Karpas-422 (cell line): ENCODE measurements at regions not wholly inside any gene's neighbourhood (a gene's known extent, or its start where the extent isn't known, plus 50 kb on each side); places are given as distances from the start of the nearest gene placed in this dataset.
A peak's percentile ranks its signal among the peaks of the same experiment; 100 is the strongest.
"Not testable (repeated sequence)": the region's sequence is repeated elsewhere in the genome, so short reads cannot be mapped to it uniquely, and the experiment has no call there.

Experiments
- DNase-seq: peaks from one replicate; pipeline ENCODE4 v3.0.0-alpha.2; 2015
- H2AFZ ChIP-seq: fragments of 200-600 bp; sonication (generic); 2 replicates; pipeline ENCODE4 v1.6.1; 2014; ENCODE audit warnings: antibody characterized with exemption, low read length, mixed read lengths
- H3K27ac ChIP-seq: fragments of 200-600 bp; sonication (generic); 2 replicates; pipeline ENCODE4 v1.5.1; 2014; ENCODE audit warnings: mild to moderate bottlenecking, low read length, moderate library complexity
- H3K27me3 ChIP-seq: fragments of 200-600 bp; sonication (generic); 2 replicates; pipeline ENCODE4 v1.6.1; 2014; ENCODE audit warnings: low read length, mixed read lengths
- H3K36me3 ChIP-seq: fragments of 200-600 bp; sonication (generic); 2 replicates; pipeline ENCODE4 v1.6.1; 2014; ENCODE audit warnings: low read length, mixed read lengths; ENCODE audit not compliant: insufficient read depth
- H3K4me1 ChIP-seq: fragments of 200-600 bp; sonication (generic); 2 replicates; pipeline ENCODE4 v1.6.1; 2014; ENCODE audit warnings: mild to moderate bottlenecking, low read length, mixed read lengths
- H3K4me2 ChIP-seq: fragments of 200-600 bp; sonication (generic); 2 replicates; pipeline ENCODE4 v1.6.1; 2014; ENCODE audit warnings: low read length, low read depth, mild to moderate bottlenecking; ENCODE audit not compliant: poor library complexity, severe bottlenecking
- H3K4me3 ChIP-seq: fragments of 200-600 bp; sonication (generic); 2 replicates; pipeline ENCODE4 v1.5.1; 2014; ENCODE audit warnings: mild to moderate bottlenecking, antibody characterized with exemption, low read length, mixed read lengths
- H3K79me2 ChIP-seq: fragments of 200-600 bp; sonication (generic); 2 replicates; pipeline ENCODE4 v1.6.1; 2014; ENCODE audit warnings: mild to moderate bottlenecking, low read length, mixed read lengths
- H3K9ac ChIP-seq: fragments of 200-600 bp; sonication (generic); 2 replicates; pipeline ENCODE4 v1.6.0; 2014; ENCODE audit warnings: low read length
- H3K9me2 ChIP-seq: fragments of 200-600 bp; sonication (generic), shearing (Covaris generic); replicated peaks from 2 replicates; pipeline ENCODE4 v1.6.0; 2014; ENCODE audit warnings: mild to moderate bottlenecking, low read length, moderate library complexity; ENCODE audit not compliant: insufficient read depth
- H3K9me3 ChIP-seq: fragments of 300-700, 200-600 bp; sonication (generic); 2 replicates; pipeline ENCODE4 v1.6.1; 2014; ENCODE audit warnings: low read length, mixed read lengths
- H4K20me1 ChIP-seq: fragments of 200-600 bp; sonication (generic); 2 replicates; pipeline ENCODE4 v1.6.1; 2014; ENCODE audit warnings: mild to moderate bottlenecking, antibody characterized with exemption, low read length, low read depth; ENCODE audit not compliant: insufficient read depth

DNA sequence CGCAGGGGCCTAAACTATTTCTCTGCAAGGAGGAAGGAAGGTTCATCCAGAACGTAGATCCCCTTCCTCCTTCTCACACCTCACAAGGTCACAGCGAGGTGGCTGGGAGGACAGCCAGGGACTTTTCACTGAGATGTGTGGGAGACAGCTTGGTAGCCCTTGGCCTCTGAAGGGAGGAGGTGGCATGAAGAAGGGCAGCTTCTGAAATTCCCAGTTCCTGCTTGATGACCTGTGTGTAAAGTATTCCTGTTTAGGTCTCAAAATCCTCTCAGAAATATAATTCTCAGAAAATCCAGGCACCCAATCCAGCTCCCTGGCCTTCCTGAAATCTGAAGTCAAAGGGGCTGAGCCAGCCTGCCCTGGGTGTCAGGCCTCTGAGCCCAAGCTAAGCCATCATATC is 84.9 kb upstream of the ALDH3B2 start:
- not testable (repeated sequence) for H3K27me3 ChIP-seq, H3K9me3 ChIP-seq, H3K9me2 ChIP-seq, H3K4me3 ChIP-seq, H3K27ac ChIP-seq, H3K79me2 ChIP-seq, H3K4me2 ChIP-seq, DNase-seq, H2AFZ ChIP-seq, H3K36me3 ChIP-seq, H4K20me1 ChIP-seq, H3K9ac ChIP-seq
- peaks cover 35% of the 10 kb centered on the region for H3K4me1 ChIP-seq

DNA sequence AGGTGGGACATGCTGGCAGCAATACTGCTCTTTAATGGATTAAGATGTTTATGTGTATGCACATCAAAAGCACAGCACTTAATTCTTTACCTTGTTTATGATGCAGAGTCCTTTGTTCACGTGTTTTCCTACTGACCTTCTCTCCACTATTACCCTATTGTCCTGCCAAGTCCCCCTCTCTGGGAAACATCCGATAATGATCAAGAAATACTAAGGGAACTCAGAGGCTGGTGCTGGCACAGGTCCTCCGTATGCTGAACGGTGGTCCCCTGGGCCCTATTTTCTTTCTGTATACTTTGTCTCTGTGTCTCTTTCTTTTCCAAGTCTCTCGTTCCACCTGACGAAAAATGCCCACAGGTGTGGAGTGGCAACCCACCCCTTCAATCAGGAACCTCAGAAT is 84.0 kb upstream of the ALDH3B2 start:
- Histone ChIP-seq H3K9ac (peak overlapping the region; percentile 58; the same call in 1 of the 2 replicates), H3K4me1 (peaks cover 35% of the 10 kb centered on the region), H3K4me2 (peak overlapping the region; percentile 72), H3K4me3 (peak overlapping the region; percentile 57)
- not testable (repeated sequence) for H3K79me2 ChIP-seq, H4K20me1 ChIP-seq, H3K27ac ChIP-seq, H2AFZ ChIP-seq, H3K9me3 ChIP-seq, H3K27me3 ChIP-seq, H3K9me2 ChIP-seq, DNase-seq, H3K36me3 ChIP-seq

DNA sequence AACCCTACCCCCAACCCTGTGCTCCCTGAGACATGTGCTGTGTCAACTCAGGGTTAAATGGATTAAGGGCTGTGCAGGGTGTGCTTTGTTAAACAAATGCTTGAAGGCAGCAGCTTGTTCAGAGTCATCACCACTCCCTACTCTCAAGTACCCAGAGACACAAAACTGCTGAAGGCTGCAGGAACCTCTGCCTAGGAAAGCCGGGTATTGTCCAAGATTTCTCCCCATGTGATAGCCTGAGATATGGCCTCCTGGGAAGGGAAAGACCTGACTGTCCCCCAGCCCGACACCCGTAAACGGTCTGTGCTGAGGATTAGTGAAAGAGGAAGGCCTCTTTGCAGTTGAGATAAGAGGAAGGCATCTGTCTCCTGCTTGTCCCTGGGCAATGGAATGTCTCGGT is 83.6 kb upstream of the ALDH3B2 start:
- Histone ChIP-seq H3K9ac (peak overlapping the region; percentile 58), H3K4me1 (peaks cover 35% of the 10 kb centered on the region), H3K4me2 (peak overlapping the region; percentile 72), H3K4me3 (peak overlapping the region; percentile 57; the same call in 1 of the 2 replicates)
- H4K20me1 ChIP-seq, H3K9me3 ChIP-seq, H3K9me2 ChIP-seq, H3K79me2 ChIP-seq, H3K36me3 ChIP-seq, H3K27ac ChIP-seq, H3K27me3 ChIP-seq, H2AFZ ChIP-seq: not testable (repeated sequence)
- DNase-seq: peak; percentile 72

DNA sequence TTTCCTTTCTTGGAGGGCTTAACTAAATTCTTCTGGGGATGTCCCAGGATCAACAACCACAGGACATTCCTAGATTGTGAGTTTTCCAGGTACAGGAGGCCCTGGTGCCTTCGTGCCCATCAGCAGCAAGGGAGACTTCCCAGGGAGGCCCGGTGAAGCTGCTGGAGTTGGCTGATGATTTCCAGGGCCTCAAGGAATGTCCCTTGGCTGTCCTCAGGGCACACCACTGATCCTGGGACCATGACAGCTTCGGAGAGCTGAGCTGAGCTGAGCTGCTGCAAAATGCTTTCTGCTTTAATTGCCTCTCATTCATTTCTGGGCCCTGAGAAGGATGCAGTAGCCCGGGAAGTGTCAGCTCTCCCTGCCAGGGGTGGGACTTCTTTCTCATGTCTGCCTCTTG is 79.4 kb upstream of the ALDH3B2 start:
- DNase-seq, H3K4me3 ChIP-seq, H3K36me3 ChIP-seq, H3K9ac ChIP-seq, H3K9me2 ChIP-seq, H3K27me3 ChIP-seq, H4K20me1 ChIP-seq, H3K4me2 ChIP-seq, H3K9me3 ChIP-seq, H3K27ac ChIP-seq, H2AFZ ChIP-seq, H3K79me2 ChIP-seq: not testable (repeated sequence)
- H3K4me1 ChIP-seq: peaks cover 29% of the 10 kb centered on the region

DNA sequence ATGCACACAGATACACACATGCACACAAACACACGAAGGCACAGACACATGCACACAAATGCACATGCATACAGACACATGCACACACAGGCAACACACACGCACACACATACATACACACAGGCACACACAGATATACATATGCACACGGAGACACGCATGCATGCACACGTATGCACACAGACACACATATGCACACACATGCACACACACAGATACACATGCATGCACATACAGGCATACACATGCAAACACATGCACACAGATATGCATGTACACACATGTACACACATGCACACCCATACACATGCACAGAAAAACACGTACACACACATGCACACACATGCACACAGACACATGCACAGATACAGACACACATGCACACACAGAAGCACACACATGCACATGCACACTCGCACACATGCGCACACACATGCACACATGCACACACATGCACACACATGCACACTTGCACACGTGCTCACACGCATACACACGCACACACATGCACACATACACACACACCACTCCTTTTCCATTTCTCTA is 70.8 kb upstream of the ALDH3B2 start:
- H3K9me3 ChIP-seq: no peaks in the 10 kb centered on the region
- H3K4me3 ChIP-seq: no peak overlapping the region
- H2AFZ ChIP-seq: no peak overlapping the region
- no peaks in the 10 kb centered on the region for H3K9me2 ChIP-seq
- H3K27ac ChIP-seq: no peak overlapping the region
- DNase-seq: no peak
- no peaks in the 10 kb centered on the region for H3K36me3 ChIP-seq
- H3K9ac ChIP-seq: no peak overlapping the region
- H4K20me1 ChIP-seq: no peaks in the 10 kb centered on the region
- peaks cover 11% of the 10 kb centered on the region for H3K4me1 ChIP-seq
- H3K4me2 ChIP-seq: no peak overlapping the region
- no peaks in the 10 kb centered on the region for H3K79me2 ChIP-seq
- no peaks in the 10 kb centered on the region for H3K27me3 ChIP-seq

DNA sequence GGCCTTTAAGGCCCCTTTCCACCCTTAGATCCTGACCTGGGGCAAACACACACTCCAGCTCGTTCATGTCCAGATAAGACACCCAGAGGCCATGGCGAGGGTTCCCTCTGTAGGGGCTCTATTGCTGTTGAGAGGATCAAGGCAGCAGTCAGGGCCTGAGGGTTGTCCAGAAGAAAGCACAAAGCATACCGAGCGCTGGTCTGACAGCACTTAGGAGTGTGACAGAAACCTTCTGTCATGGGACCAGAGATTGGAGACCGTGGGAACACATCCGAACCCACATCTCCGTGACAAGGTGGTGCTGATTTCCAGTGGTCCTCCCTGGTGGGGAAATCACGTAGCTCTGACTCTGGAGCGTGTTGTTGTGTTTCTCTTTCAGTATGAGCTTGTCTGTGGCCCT is 69.8 kb upstream of the ALDH3B2 start:
- not testable (repeated sequence) for H3K27ac ChIP-seq, H3K4me3 ChIP-seq, DNase-seq, H3K9ac ChIP-seq, H3K36me3 ChIP-seq, H3K4me2 ChIP-seq, H2AFZ ChIP-seq, H4K20me1 ChIP-seq, H3K9me2 ChIP-seq, H3K79me2 ChIP-seq, H3K9me3 ChIP-seq, H3K27me3 ChIP-seq
- peaks cover 11% of the 10 kb centered on the region for H3K4me1 ChIP-seq

DNA sequence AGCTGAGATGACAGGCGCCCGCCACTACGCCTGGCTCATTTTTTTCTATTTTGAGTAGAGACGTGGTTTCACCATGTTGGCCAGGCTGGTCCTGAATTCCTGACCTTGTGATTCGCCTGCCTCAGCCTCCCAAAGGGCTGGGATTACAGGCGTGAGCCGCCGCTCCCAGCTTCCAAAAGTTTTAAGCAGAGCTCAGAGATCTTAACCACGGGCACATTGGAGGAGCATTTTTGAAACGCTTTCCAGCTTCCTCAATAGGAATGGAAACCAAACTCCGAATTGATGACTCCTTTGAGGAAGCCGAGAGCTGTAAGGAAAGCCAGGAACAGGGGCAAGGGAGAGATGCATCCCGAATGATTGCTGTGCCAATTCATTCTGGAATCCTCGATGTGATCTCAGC is 63.8 kb upstream of the ALDH3B2 start:
- not testable (repeated sequence) for H3K4me3 ChIP-seq, H3K27ac ChIP-seq, H3K4me1 ChIP-seq, H3K4me2 ChIP-seq, H3K9ac ChIP-seq, DNase-seq, H3K9me2 ChIP-seq, H4K20me1 ChIP-seq, H2AFZ ChIP-seq, H3K9me3 ChIP-seq, H3K36me3 ChIP-seq, H3K79me2 ChIP-seq, H3K27me3 ChIP-seq

DNA sequence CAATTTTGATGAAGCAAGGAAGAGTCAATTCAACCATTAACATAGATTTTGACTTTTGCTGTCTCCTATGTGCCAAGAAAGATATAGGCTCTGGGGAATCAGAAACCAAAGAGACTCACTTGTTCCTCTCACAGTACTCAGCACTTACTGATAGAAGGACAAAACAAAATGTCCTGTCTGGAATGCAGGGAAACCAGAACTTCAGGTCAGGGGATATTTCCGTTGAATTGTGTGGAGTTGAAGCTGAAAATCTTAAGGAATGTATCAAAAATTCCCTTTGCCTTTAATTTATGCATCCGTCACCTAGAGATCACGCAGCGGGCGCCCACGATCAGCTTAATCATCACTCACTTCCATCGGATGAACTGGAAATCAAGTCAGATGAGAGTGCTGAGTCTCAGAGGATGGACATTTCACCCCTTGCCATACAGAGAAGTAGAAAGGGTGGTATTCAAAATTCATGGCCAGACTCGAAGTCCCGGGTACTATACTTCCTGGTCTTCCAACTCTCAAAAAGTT is 63.2 kb upstream of the ALDH3B2 start:
- DNase-seq, H3K36me3 ChIP-seq, H3K27me3 ChIP-seq, H4K20me1 ChIP-seq, H3K4me1 ChIP-seq, H3K9me2 ChIP-seq, H3K4me3 ChIP-seq, H2AFZ ChIP-seq, H3K4me2 ChIP-seq, H3K27ac ChIP-seq, H3K9me3 ChIP-seq, H3K79me2 ChIP-seq, H3K9ac ChIP-seq: not testable (repeated sequence)
